Esophagus muscularis mucosa (tissue), 4 donors: ENCODE measurements at regions not wholly inside any gene's neighbourhood (a gene's known extent, or its start where the extent isn't known, plus 50 kb on each side); places are given as distances from the start of the nearest gene placed in this dataset.

ENCODE experiments used
- CTCF ChIP-seq, 3 experiments: fragments of 200-600 bp in 2 of 3; fragments of 450-650 bp in 1 of 3; sonication (generic) in 2 of 3; IDR thresholded peaks; one replicate each; pipeline ENCODE4 v1.5.1; 2017 to 2019; ENCODE audit warnings: antibody characterized with exemption in 3 of 3, mild to moderate bottlenecking in 2 of 3, moderate library complexity in 1 of 3
- EP300 ChIP-seq: sonication (generic); formaldehyde crosslinking; IDR thresholded peaks from one replicate; pipeline ENCODE4 v1.6.1; 2017; ENCODE audit warnings: antibody characterized with exemption
- POLR2A ChIP-seq: fragments of 450-650 bp; IDR thresholded peaks from one replicate; pipeline ENCODE4 v1.6.1; 2017; ENCODE audit warnings: antibody characterized with exemption, moderate library complexity, mild to moderate bottlenecking, low read depth
- POLR2AphosphoS5 ChIP-seq, 2 donors: sonication (generic); formaldehyde crosslinking; IDR thresholded peaks; one replicate each; pipeline ENCODE4 v1.6.1; 2017; ENCODE audit warnings: antibody characterized with exemption in 2 of 2

- TF ChIP-seq CTCF (IDR thresholded peaks at IDR 0.05): no peak
- TF ChIP-seq EP300: no peak
- no peak for TF ChIP-seq POLR2AphosphoS5 (IDR thresholded peaks at IDR 0.05)
- no peak for TF ChIP-seq POLR2A
Observed at GRCh38 chr7:20075440-20075839, 141.7 kb downstream of the MACC1 start.
